K562 (cell line): ENCODE measurements at regions not wholly inside any gene's neighbourhood (a gene's known extent, or its start where the extent isn't known, plus 50 kb on each side); places are given as distances from the start of the nearest gene placed in this dataset.
"Not testable (repeated sequence)": the region's sequence is repeated elsewhere in the genome, so short reads cannot be mapped to it uniquely, and the experiment has no call there.

Source experiments
- ATAC-seq: fragments of 200-7000 bp; cut with Tn5 transposase; 3 replicates; pipeline ENCODE4 v1.9.1; 2020; ENCODE audit warnings: moderate library complexity
- BruUV-seq: library from RNA; stranded (reverse); fragments of 400-500 nt; replicated peaks from 2 replicates; lab custom pipeline; 2021; lab: Mats Ljungman, UMichigan
- CTCF ChIA-PET: fragments of 300-600 bp; formaldehyde crosslinking; extraction: SDS; loops from one replicate; lab custom pipeline; 2021; ENCODE audit warnings: low intra/inter-chr PET ratio; lab: Yijun Ruan, JAX
- POLR2A ChIA-PET: fragments of 300-600, 350-650 bp; sonication (Branson Sonifier 250); formaldehyde crosslinking; extraction: SDS; loops from one replicate; lab custom pipeline; 2021; ENCODE audit warnings: antibody characterized with exemption, inconsistent platforms; lab: Yijun Ruan, JAX
- DNase-seq, 4 experiments: peaks; one replicate each; pipeline versions ENCODE4 v3.0.0 to v3.0.0-alpha.2; 2011 to 2018; ENCODE audit warnings: low spot score in 3 of 4, mixed read lengths in 3 of 4; ENCODE audit errors: extremely low read depth in 1 of 4
- FAIRE-seq: peaks from 2 replicates; lab custom pipeline; 2011; peaks lifted over from hg19 to GRCh38; lab: Jason Lieb, UNC
- H2AFZ ChIP-seq: 2 replicates; pipeline ENCODE4 v1.6.0; 2011; ENCODE audit warnings: low read depth, low read length, control low read depth, inconsistent platforms
- H3K27ac ChIP-seq: fragments of 200-600 bp; 3 replicates; pipeline ENCODE4 v1.8.0; 2011; ENCODE audit warnings: low read depth, mild to moderate bottlenecking, control low read depth, inconsistent platforms, low read length, moderate library complexity, mixed read lengths; ENCODE audit errors: extremely low read depth
- H3K27me3 ChIP-seq, 2 experiments: fragments of 300-600 bp in 1 of 2; 2 replicates in 1 of 2; 3 replicates in 1 of 2; pipeline versions ENCODE4 v1.6.0 to v1.8.0; 2011; ENCODE audit warnings: inconsistent platforms in 2 of 2, low read length in 2 of 2, mild to moderate bottlenecking in 1 of 2, mixed read lengths in 1 of 2, moderate library complexity in 1 of 2; ENCODE audit not compliant: control insufficient read depth in 2 of 2, insufficient read depth in 2 of 2
- H3K36me3 ChIP-seq: fragments of 300-600 bp; 3 replicates; pipeline ENCODE4 v1.8.0; 2011; ENCODE audit warnings: mild to moderate bottlenecking, low read length, inconsistent platforms; ENCODE audit not compliant: control insufficient read depth, insufficient read depth
- H3K4me1 ChIP-seq, 2 experiments: fragments of 200-600 bp in 1 of 2; replicated peaks in 1 of 2; 2 replicates in 1 of 2; 3 replicates in 1 of 2; pipeline versions ENCODE4 v1.5.1 to v1.8.0; 2011; ENCODE audit warnings: inconsistent platforms in 2 of 2, low read length in 2 of 2, mild to moderate bottlenecking in 1 of 2, mixed read lengths in 1 of 2, moderate library complexity in 1 of 2; ENCODE audit not compliant: control insufficient read depth in 2 of 2, insufficient read depth in 2 of 2
- H3K4me2 ChIP-seq: 2 replicates; pipeline ENCODE4 v1.6.1; 2011; ENCODE audit warnings: low read length, control low read depth, inconsistent platforms, mixed read lengths; ENCODE audit not compliant: insufficient read depth
- H3K4me3 ChIP-seq: fragments of 200-600 bp; sonication (generic), shearing (Covaris generic); 2 replicates; pipeline ENCODE4 v1.5.1; 2016; ENCODE audit warnings: control low read depth, inconsistent platforms
- H3K79me2 ChIP-seq: fragments of 200-600 bp; 3 replicates; pipeline ENCODE4 v1.8.0; 2011; ENCODE audit warnings: low read length, inconsistent platforms; ENCODE audit not compliant: control insufficient read depth, insufficient read depth
- H3K9ac ChIP-seq, 2 experiments: 2 replicates each; pipeline versions ENCODE4 v1.6.0 to v1.6.1; 2011; ENCODE audit warnings: low read depth in 2 of 2, low read length in 2 of 2, control low read depth in 1 of 2, inconsistent platforms in 1 of 2, mild to moderate bottlenecking in 1 of 2, mixed read lengths in 1 of 2; ENCODE audit not compliant: insufficient read depth in 1 of 2
- H3K9me1 ChIP-seq: one replicate; pipeline ENCODE4 v1.6.0; 2011; ENCODE audit warnings: inconsistent platforms, mild to moderate bottlenecking, low read length, moderate library complexity; ENCODE audit not compliant: control insufficient read depth, insufficient read depth
- H3K9me3 ChIP-seq: replicated peaks from 2 replicates; pipeline ENCODE4 v1.5.1; 2011; ENCODE audit warnings: low read depth, low read length, inconsistent platforms; ENCODE audit not compliant: control insufficient read depth, insufficient read depth
- H4K20me1 ChIP-seq: replicated peaks from 2 replicates; pipeline ENCODE4 v1.6.1; 2011; ENCODE audit warnings: low read length, inconsistent platforms, mixed read lengths; ENCODE audit not compliant: control insufficient read depth, insufficient read depth
- WGBS: fragments of 100-300 bp; shearing (Covaris generic); methylation state at CpG from one replicate; pipeline ENCODE4 v1.1.6; 2016; ENCODE audit warnings: low coverage, mixed read lengths; ENCODE audit not compliant: insufficient coverage; ENCODE audit errors: missing lambda C conversion rate; 5-methylcytosine and 5-hydroxymethylcytosine counted together
- in situ Hi-C: fragments of 300-500 bp; cut with MboI; formaldehyde crosslinking; loops from 4 replicates; pipeline ENCODE4 v1.15.0; 2018; ENCODE audit warnings: inconsistent platforms, mixed read lengths
- intact Hi-C: fragments of 100-400 bp; cut with micrococcal nuclease; formaldehyde crosslinking; loops from 2 replicates; pipeline ENCODE4 v1.14.2; 2022

GRCh38 chr9:65455136-65455535 lies 170.1 kb upstream of the FOXD4L5 start:
- H3K4me2 ChIP-seq, intact Hi-C loops, H3K9ac ChIP-seq, H3K27me3 ChIP-seq, H2AFZ ChIP-seq, CTCF ChIA-PET, FAIRE-seq, in situ Hi-C loops, H3K4me1 ChIP-seq, ATAC-seq, BruUV-seq, H3K27ac ChIP-seq, H3K9me3 ChIP-seq, DNase-seq, H3K9me1 ChIP-seq, H3K36me3 ChIP-seq, H3K79me2 ChIP-seq, H4K20me1 ChIP-seq, H3K4me3 ChIP-seq, POLR2A ChIA-PET: not testable (repeated sequence)
- WGBS = 2% methylated on average over 7 of the region's 13 CpGs

- POLR2A ChIA-PET, ATAC-seq, intact Hi-C loops, H3K4me2 ChIP-seq, DNase-seq, H3K9ac ChIP-seq, H3K27me3 ChIP-seq, FAIRE-seq, H2AFZ ChIP-seq, H3K36me3 ChIP-seq, H3K9me3 ChIP-seq, H3K4me3 ChIP-seq, in situ Hi-C loops, H3K79me2 ChIP-seq, H3K27ac ChIP-seq, H4K20me1 ChIP-seq, CTCF ChIA-PET, H3K9me1 ChIP-seq, BruUV-seq, H3K4me1 ChIP-seq: not testable (repeated sequence)
- 0% methylated on average over 7 of the region's 13 CpGs for WGBS
These were observed 169.7 kb upstream of the FOXD4L5 start for GRCh38 chr9:65454666-65455065.

GRCh38 chr9:65454034-65454433 lies 169.0 kb upstream of the FOXD4L5 start:
- H3K4me3 ChIP-seq, H4K20me1 ChIP-seq, H3K9me3 ChIP-seq, POLR2A ChIA-PET, H3K9ac ChIP-seq, H3K4me1 ChIP-seq, H3K4me2 ChIP-seq, H3K79me2 ChIP-seq, H3K36me3 ChIP-seq, in situ Hi-C loops, H3K27me3 ChIP-seq, BruUV-seq, DNase-seq, FAIRE-seq, CTCF ChIA-PET, ATAC-seq, H3K9me1 ChIP-seq, intact Hi-C loops, H2AFZ ChIP-seq, H3K27ac ChIP-seq: not testable (repeated sequence)
- WGBS = 5% methylated on average over 2 of the region's 2 CpGs

- H3K36me3 ChIP-seq, H3K9me1 ChIP-seq, H3K79me2 ChIP-seq, H2AFZ ChIP-seq, FAIRE-seq, H3K4me1 ChIP-seq, in situ Hi-C loops, CTCF ChIA-PET, H3K4me2 ChIP-seq, H4K20me1 ChIP-seq, DNase-seq, H3K4me3 ChIP-seq, H3K9ac ChIP-seq, H3K9me3 ChIP-seq, POLR2A ChIA-PET, BruUV-seq, ATAC-seq, H3K27ac ChIP-seq, H3K27me3 ChIP-seq, intact Hi-C loops: not testable (repeated sequence)
- WGBS = 8% methylated on average over 8 of the region's 12 CpGs
These were observed 165.0 kb upstream of the FOXD4L5 start for GRCh38 chr9:65449886-65450610.
